ENCODE measurements at regions not wholly inside any gene's neighbourhood (a gene's known extent, or its start where the extent isn't known, plus 50 kb on each side); places are given as distances from the start of the nearest gene placed in this dataset.
"Not testable (repeated sequence)": the region's sequence is repeated elsewhere in the genome, so short reads cannot be mapped to it uniquely, and the experiment has no call there.

- TF ChIP-seq, protein P1, sequence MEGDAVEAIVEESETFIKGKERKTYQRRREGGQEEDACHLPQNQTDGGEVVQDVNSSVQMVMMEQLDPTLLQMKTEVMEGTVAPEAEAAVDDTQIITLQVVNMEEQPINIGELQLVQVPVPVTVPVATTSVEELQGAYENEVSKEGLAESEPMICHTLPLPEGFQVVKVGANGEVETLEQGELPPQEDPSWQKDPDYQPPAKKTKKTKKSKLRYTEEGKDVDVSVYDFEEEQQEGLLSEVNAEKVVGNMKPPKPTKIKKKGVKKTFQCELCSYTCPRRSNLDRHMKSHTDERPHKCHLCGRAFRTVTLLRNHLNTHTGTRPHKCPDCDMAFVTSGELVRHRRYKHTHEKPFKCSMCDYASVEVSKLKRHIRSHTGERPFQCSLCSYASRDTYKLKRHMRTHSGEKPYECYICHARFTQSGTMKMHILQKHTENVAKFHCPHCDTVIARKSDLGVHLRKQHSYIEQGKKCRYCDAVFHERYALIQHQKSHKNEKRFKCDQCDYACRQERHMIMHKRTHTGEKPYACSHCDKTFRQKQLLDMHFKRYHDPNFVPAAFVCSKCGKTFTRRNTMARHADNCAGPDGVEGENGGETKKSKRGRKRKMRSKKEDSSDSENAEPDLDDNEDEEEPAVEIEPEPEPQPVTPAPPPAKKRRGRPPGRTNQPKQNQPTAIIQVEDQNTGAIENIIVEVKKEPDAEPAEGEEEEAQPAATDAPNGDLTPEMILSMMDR (IDR thresholded peaks at IDR 0.05): not testable (repeated sequence)
- TF ChIP-seq POLR2A, EP300 (IDR thresholded peaks at IDR 0.05): not testable (repeated sequence)
Observed at GRCh38 chr6:84865372-84865771, 101.0 kb upstream of the TBX18 start.
